ENCODE measurements at regions not wholly inside any gene's neighbourhood (a gene's known extent, or its start where the extent isn't known, plus 50 kb on each side); places are given as distances from the start of the nearest gene placed in this dataset.

DNA sequence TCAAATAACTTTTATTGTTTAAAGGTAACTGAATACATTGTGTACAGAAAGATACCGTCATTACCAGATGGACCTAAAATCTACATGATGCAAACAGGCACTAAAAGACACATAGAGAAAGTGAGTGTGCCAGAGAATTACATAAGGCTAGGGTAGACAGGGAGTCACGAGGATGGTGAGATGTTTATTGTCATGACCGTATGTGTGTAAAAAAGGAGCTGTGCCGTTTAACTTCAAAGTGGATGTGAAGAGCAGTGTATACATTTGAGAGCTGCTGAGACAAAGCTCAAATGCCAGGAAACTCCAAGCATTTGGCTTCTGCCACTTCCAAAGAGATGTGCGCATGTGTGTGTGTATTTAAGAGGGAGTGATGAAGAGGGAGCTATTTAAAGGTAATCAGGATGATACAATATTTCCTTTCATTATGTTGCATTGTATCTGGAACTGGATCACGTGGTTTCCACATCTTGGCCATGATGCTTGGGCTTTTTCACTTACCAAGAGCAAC is 51.4 kb upstream of the IGF1R start:
- Histone ChIP-seq H3K36me3 (no peaks in the 10 kb centered on the region), H3K9me3 (no peaks in the 10 kb centered on the region), H3K27ac (no peak overlapping the region), H3K4me1 (no peaks in the 10 kb centered on the region), H3K4me3 (no peak overlapping the region), H3K27me3 (no peaks in the 10 kb centered on the region)
- TF ChIP-seq, protein P1, sequence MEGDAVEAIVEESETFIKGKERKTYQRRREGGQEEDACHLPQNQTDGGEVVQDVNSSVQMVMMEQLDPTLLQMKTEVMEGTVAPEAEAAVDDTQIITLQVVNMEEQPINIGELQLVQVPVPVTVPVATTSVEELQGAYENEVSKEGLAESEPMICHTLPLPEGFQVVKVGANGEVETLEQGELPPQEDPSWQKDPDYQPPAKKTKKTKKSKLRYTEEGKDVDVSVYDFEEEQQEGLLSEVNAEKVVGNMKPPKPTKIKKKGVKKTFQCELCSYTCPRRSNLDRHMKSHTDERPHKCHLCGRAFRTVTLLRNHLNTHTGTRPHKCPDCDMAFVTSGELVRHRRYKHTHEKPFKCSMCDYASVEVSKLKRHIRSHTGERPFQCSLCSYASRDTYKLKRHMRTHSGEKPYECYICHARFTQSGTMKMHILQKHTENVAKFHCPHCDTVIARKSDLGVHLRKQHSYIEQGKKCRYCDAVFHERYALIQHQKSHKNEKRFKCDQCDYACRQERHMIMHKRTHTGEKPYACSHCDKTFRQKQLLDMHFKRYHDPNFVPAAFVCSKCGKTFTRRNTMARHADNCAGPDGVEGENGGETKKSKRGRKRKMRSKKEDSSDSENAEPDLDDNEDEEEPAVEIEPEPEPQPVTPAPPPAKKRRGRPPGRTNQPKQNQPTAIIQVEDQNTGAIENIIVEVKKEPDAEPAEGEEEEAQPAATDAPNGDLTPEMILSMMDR (IDR thresholded peaks at IDR 0.05), result no peak
- TF ChIP-seq POLR2A (IDR thresholded peaks at IDR 0.05), result no peak
- ATAC-seq (no peak), DNase-seq (no peak)
- intact Hi-C loops (cut with DNase I), result no loop called here
- WGBS (ENCODE audit: insufficient coverage, low coverage, low lambda C conversion rate, missing lambda C conversion rate), result 36% methylated on average over 6 of the region's 6 CpGs

DNA sequence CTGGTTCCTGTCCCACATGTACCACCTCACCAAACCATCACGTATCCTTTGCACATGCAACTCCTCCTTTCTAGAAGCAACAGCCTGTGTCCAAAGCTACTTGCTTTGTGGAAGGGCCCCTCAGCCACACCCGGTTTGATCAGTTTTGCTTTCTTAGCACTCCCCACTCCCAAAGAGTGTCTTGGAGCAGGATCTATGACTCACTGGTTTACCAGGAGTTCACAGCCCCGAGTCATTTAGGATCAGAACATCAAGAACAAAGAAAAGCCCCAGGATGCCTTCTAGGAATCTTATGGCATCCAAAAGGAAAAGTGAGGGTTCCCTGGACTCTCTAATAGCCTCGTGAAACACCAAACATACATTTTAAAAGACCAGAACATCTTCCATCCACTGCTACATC is 50.7 kb upstream of the IGF1R start:
- Histone ChIP-seq H3K27me3 (no peaks in the 10 kb centered on the region), H3K4me1 (no peaks in the 10 kb centered on the region), H3K36me3 (no peaks in the 10 kb centered on the region), H3K4me3 (no peak overlapping the region), H3K9me3 (no peaks in the 10 kb centered on the region), H3K27ac (no peak overlapping the region)
- ATAC-seq, result no peak
- WGBS (ENCODE audit: insufficient coverage, low coverage, low lambda C conversion rate, missing lambda C conversion rate), result 27% methylated on average over 4 of the region's 4 CpGs
- DNase-seq, result no peak
- TF ChIP-seq, protein P1 (IDR thresholded peaks at IDR 0.05), result no peak
- no peak for TF ChIP-seq POLR2A (IDR thresholded peaks at IDR 0.05)
- intact Hi-C loops (cut with DNase I), result no loop called here

Small RNA genes lying in the stretch of these regions (small RNA-seq; reads per million reads assigned to genes)
- 0 reads per million in 2 experiments for gene AC022523.2
- gene RF00026, result 0 reads per million in 2 experiments
- gene RNU6-1186P, result 0 reads per million in 2 experiments
